Adrenal gland (tissue), 9 donors: ENCODE measurements at regions not wholly inside any gene's neighbourhood (a gene's known extent, or its start where the extent isn't known, plus 50 kb on each side); places are given as distances from the start of the nearest gene placed in this dataset.

Experiments
- DNase-seq, 7 donors: peaks; one replicate each; pipeline ENCODE4 v3.0.0-alpha.2; 2019 to 2020
- H3K27ac ChIP-seq, 5 donors: fragments of 200-600 bp; sonication (generic) in 4 of 5; 1 replicate in 3 of 5; 2 replicates in 2 of 5; pipeline versions ENCODE4 v1.5.1 to v1.8.0; 2016 to 2020; ENCODE audit warnings: mild to moderate bottlenecking in 1 of 5
- H3K27me3 ChIP-seq: fragments of 200-600 bp; 2 replicates; pipeline ENCODE4 v1.8.0; 2021
- H3K36me3 ChIP-seq, 2 donors: fragments of 200-600 bp; replicated peaks in 1 of 2; 1 replicate in 1 of 2; 2 replicates in 1 of 2; pipeline versions ENCODE4 v1.5.1 to v1.8.0; 2018 to 2022
- H3K4me1 ChIP-seq, 2 donors: fragments of 200-600 bp; replicated peaks in 1 of 2; 1 replicate in 1 of 2; 2 replicates in 1 of 2; pipeline versions ENCODE4 v1.5.1 to v1.8.0; 2018 to 2021
- H3K4me3 ChIP-seq, 4 donors: fragments of 200-600 bp; sonication (generic) in 3 of 4; one replicate each; pipeline ENCODE4 v1.5.1; 2016 to 2018
- H3K9me3 ChIP-seq, 3 donors: fragments of 200-600 bp; sonication (generic) in 1 of 3; replicated peaks in 1 of 3; 1 replicate in 2 of 3; 2 replicates in 1 of 3; pipeline versions ENCODE4 v1.5.1 to v1.8.0; 2016 to 2021
- POLR2A ChIP-seq, 2 donors: fragments of 450-650 bp; IDR thresholded peaks; one replicate each; pipeline ENCODE4 v1.6.1; 2017; ENCODE audit warnings: antibody characterized with exemption in 2 of 2, mild to moderate bottlenecking in 2 of 2, moderate library complexity in 1 of 2
- WGBS, 4 donors: extraction: QIAGEN DNeasy Blood & Tissue Kit in 2 of 4; methylation state at CpG; one replicate each; pipeline versions ENCODE4 v1.1.5 to v1.1.7; 2013 to 2017; 5-methylcytosine and 5-hydroxymethylcytosine counted together
- intact Hi-C, 2 donors: fragments of 100-400 bp; cut with DNase I; formaldehyde crosslinking; loops; one replicate each; pipeline versions ENCODE4 v1.14.1 to v1.15.0; 2022 to 2023
- TF ChIP-seq, protein P1 (sequence below), 6 experiments: fragments of 450-650 bp in 4 of 6; fragments of 200-600 bp in 2 of 6; sonication (generic) in 1 of 6; IDR thresholded peaks; 1 replicate in 5 of 6; 2 replicates in 1 of 6; pipeline versions ENCODE4 v1.5.1 to v1.8.0; 2016 to 2021; ENCODE audit warnings: antibody characterized with exemption in 6 of 6, mild to moderate bottlenecking in 2 of 6, moderate library complexity in 1 of 6
- donor health status: healthy with polysubstance abuse.
- donor health status: Bipolar disorder and iron deficiency.
- donor health status: DM: yes; HTN: yes; CAD: no.
- donor health status: DM: no; HTN: no; CAD: no.
- donor health status: DM: no; HTN: no; CAD: no.

DNA sequence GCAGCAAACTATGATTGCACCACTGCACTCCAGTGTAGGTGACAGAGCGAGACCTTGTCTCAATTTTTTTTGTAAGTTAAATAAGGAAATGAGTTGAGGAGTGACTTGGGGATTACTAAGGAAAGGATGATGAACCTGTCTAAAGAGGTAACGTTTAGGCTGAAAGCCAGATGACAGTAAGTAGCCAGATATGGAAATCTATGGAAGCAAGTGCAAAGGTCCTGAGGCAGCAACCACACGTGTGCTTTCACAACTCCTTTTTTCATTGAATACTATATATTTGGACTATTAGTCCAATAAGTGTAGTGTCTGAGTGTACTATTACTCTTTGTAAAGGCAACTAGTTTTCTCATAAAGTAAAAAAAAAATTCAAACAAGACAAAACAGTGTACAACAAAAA is 147.4 kb downstream of the CD24 start:
- no peak for DNase-seq
- WGBS, 4 donors, result 73 to 82% (median 80%) methylated on average over 3 of the region's 3 CpGs
- Histone ChIP-seq H3K27ac (no peak overlapping the region), H3K27me3 (no peaks in the 10 kb centered on the region), H3K9me3 (no peaks in the 10 kb centered on the region), H3K36me3 (no peaks in the 10 kb centered on the region), H3K4me3 (no peak overlapping the region), H3K4me1 (no peaks in the 10 kb centered on the region)
- intact Hi-C loops, result no loop called here
- TF ChIP-seq, protein P1, sequence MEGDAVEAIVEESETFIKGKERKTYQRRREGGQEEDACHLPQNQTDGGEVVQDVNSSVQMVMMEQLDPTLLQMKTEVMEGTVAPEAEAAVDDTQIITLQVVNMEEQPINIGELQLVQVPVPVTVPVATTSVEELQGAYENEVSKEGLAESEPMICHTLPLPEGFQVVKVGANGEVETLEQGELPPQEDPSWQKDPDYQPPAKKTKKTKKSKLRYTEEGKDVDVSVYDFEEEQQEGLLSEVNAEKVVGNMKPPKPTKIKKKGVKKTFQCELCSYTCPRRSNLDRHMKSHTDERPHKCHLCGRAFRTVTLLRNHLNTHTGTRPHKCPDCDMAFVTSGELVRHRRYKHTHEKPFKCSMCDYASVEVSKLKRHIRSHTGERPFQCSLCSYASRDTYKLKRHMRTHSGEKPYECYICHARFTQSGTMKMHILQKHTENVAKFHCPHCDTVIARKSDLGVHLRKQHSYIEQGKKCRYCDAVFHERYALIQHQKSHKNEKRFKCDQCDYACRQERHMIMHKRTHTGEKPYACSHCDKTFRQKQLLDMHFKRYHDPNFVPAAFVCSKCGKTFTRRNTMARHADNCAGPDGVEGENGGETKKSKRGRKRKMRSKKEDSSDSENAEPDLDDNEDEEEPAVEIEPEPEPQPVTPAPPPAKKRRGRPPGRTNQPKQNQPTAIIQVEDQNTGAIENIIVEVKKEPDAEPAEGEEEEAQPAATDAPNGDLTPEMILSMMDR (IDR thresholded peaks at IDR 0.05), result no peak
- no peak for TF ChIP-seq POLR2A (IDR thresholded peaks at IDR 0.05)

DNA sequence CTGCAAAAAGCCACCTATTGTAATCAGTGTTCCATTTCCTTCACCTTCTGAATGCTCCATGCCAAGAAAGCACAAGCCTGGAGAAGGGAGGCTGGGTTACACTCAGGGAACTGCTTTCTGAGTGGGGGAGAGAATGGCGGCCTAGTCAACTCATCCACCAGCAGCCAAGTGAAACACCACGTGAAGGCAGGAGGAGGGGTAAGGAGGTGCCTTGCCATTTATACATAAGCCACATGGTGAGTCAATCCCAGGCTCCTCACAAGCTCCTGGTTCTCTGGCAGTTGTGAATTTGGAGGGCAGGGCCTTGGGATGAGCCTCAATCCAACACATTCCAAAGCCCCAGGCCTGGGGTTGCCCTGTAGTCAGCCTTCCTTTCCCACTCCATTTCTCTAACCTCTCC is 149.4 kb downstream of the CD24 start:
- DNase-seq, result no peak
- H3K36me3 ChIP-seq, result no peaks in the 10 kb centered on the region
- no peaks in the 10 kb centered on the region for H3K9me3 ChIP-seq
- TF ChIP-seq, protein P1 (IDR thresholded peaks at IDR 0.05), result no peak
- TF ChIP-seq POLR2A (IDR thresholded peaks at IDR 0.05), result no peak
- 75 to 88% (median 82%) methylated on average over 2 of the region's 2 CpGs for WGBS, 4 donors
- intact Hi-C loops, result no loop called here
- H3K27me3 ChIP-seq, result no peaks in the 10 kb centered on the region
- no peaks in the 10 kb centered on the region for H3K4me1 ChIP-seq
- no peak overlapping the region for H3K27ac ChIP-seq
- H3K4me3 ChIP-seq, result no peak overlapping the region

DNA sequence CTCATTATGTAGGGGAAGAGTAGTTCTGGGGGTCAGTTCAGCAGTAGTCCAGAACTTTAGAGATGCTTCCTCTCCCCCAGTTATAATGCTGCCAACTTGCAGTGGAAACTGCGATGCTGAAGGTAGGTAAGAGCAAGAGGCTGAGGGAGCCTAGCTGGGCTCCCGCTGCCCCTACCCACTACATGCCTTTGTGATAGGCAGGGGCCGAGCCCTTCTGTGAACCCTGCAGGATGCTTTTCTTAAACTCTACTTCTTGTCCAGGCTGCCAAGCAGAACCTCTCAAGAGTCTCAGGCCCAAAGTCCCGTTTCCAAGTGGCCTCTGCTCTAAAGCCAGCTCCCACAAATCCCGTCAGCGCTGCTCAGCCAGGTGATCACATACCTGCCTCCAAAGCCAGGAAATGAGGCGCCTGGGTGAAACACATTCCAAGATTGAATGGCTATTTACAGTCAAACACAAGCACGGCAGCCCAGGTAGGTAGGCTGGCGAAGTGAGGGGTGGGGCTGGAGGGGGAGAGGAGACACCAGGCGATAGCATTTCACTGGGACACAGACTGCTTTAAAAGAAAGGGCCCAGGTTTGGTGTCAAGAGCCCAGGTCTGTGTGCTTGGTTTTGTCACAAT is 150.7 kb downstream of the CD24 start:
- H3K4me1 ChIP-seq, result no peaks in the 10 kb centered on the region
- intact Hi-C loops, result no loop called here
- no peak overlapping the region for H3K4me3 ChIP-seq
- TF ChIP-seq POLR2A (IDR thresholded peaks at IDR 0.05), result no peak
- no peak overlapping the region for H3K27ac ChIP-seq
- H3K27me3 ChIP-seq, result no peaks in the 10 kb centered on the region
- DNase-seq, result no peak
- H3K9me3 ChIP-seq, result no peaks in the 10 kb centered on the region
- WGBS, 4 donors, result 70 to 80% (median 78%) methylated on average over 8 to 10 of the region's 10 CpGs
- H3K36me3 ChIP-seq, result no peaks in the 10 kb centered on the region

DNA sequence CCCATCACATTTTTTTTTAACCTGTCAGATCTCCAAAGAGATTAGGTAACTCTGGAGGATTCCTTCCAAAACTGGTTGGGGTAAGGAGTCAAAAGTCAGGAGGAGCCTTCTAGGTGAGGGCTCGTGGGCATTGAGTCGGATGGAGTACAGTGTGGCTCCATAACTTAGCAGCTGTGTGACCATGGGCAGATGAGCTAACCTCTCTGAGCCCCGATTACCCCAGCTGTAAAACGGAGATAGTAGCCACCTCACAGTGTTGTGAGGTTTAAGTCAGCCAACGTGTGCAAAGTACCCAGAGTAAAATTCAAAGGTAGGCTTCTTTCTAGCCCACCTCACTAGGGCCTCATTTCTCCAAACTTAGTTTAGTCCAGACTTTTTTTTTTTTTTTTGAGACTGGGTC is 151.5 kb downstream of the CD24 start:
- H3K4me3 ChIP-seq, result no peak overlapping the region
- TF ChIP-seq, protein P1 (IDR thresholded peaks at IDR 0.05), result no peak
- no peak for TF ChIP-seq POLR2A (IDR thresholded peaks at IDR 0.05)
- no peak overlapping the region for H3K27ac ChIP-seq
- DNase-seq, result no peak
- 75 to 84% (median 79%) methylated on average over 5 of the region's 5 CpGs for WGBS, 4 donors
- intact Hi-C loops, result no loop called here
- H3K27me3 ChIP-seq, result no peaks in the 10 kb centered on the region
- H3K36me3 ChIP-seq, result no peaks in the 10 kb centered on the region
- no peaks in the 10 kb centered on the region for H3K4me1 ChIP-seq
- no peaks in the 10 kb centered on the region for H3K9me3 ChIP-seq

DNA sequence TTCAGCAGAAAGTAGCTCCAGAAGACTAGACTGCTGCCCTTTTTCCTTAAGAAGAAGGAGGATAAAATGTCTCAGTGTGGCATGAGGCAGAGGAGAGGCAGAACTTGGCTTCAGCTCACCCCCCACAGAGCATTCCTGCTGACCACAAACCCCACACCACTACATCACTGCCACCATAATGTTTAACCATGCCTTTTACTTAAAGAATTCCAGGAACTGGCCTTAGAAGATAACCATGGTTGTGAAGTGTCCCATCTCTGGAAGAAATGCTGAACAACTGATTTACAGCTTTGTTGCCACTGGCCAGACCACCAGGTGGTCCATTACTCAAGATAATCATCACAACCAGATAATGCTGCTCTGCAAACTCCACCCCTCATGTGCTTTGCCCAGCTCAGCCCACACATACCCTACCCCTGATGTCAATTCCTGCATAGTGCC is 154.1 kb downstream of the CD24 start:
- TF ChIP-seq POLR2A (IDR thresholded peaks at IDR 0.05), result no peak
- TF ChIP-seq, protein P1 (IDR thresholded peaks at IDR 0.05), result no peak
- Histone ChIP-seq H3K4me3 (no peak overlapping the region), H3K36me3 (no peaks in the 10 kb centered on the region), H3K27me3 (no peaks in the 10 kb centered on the region), H3K4me1 (no peaks in the 10 kb centered on the region), H3K27ac (no peak overlapping the region), H3K9me3 (no peaks in the 10 kb centered on the region)
- intact Hi-C loops, result no loop called here
- no peak for DNase-seq
